HEK293 (cell line): ENCODE measurements at regions not wholly inside any gene's neighbourhood (a gene's known extent, or its start where the extent isn't known, plus 50 kb on each side); places are given as distances from the start of the nearest gene placed in this dataset.

Experiments
- CTCF ChIA-PET: fragments of 350-600 bp; formaldehyde crosslinking; extraction: SDS; loops from one replicate; lab custom pipeline; 2021; ENCODE audit warnings: antibody characterized with exemption; lab: Yijun Ruan, JAX
- POLR2A ChIA-PET: fragments of 300-600 bp; formaldehyde crosslinking; extraction: SDS; loops from one replicate; lab custom pipeline; 2020; ENCODE audit warnings: antibody characterized with exemption, inconsistent platforms; lab: Yijun Ruan, JAX
- H3K27ac ChIP-seq: fragments of 200-500 bp; sonication (Bioruptor generic); 2 replicates; pipeline ENCODE4 v1.5.1; 2014; ENCODE audit warnings: low read depth, low read length, control low read depth, inconsistent platforms; ENCODE audit errors: extremely low read depth
- H3K36me3 ChIP-seq, 2 experiments: fragments of 200-500 bp in 1 of 2; sonication (Bioruptor generic) in 1 of 2; 1 replicate in 1 of 2; 2 replicates in 1 of 2; pipeline ENCODE4 v1.5.1; 2014 to 2017; ENCODE audit warnings: inconsistent platforms in 2 of 2, low read length in 2 of 2; ENCODE audit not compliant: control insufficient read depth in 2 of 2, insufficient read depth in 1 of 2
- H3K4me1 ChIP-seq: fragments of 200-500 bp; sonication (Bioruptor generic); 2 replicates; pipeline ENCODE4 v1.5.1; 2014; ENCODE audit warnings: mild to moderate bottlenecking, low read length, inconsistent platforms; ENCODE audit not compliant: control insufficient read depth, insufficient read depth
- H3K4me3 ChIP-seq: 2 replicates; pipeline ENCODE4 v1.5.1; 2011; ENCODE audit warnings: low read depth, mild to moderate bottlenecking, control low read depth, low read length, moderate library complexity
- H3K9me3 ChIP-seq: fragments of 200-500 bp; sonication (Bioruptor generic); 2 replicates; pipeline ENCODE4 v1.5.1; 2014; ENCODE audit warnings: low read depth, low read length, inconsistent platforms; ENCODE audit not compliant: control insufficient read depth, insufficient read depth
- EGR2 ChIP-seq: fragments of 450-650 bp; formaldehyde crosslinking; IDR thresholded peaks from 2 replicates; pipeline ENCODE4 v1.5.1; 2016; ENCODE audit warnings: low read depth, missing biosample characterization, missing genetic modification characterization
- FEZF1 ChIP-seq: fragments of 450-650 bp; formaldehyde crosslinking; IDR thresholded peaks from 2 replicates; pipeline ENCODE4 v1.5.1; 2016; ENCODE audit warnings: missing biosample characterization, missing genetic modification characterization
- IKZF3 ChIP-seq: fragments of 450-650 bp; IDR thresholded peaks from 2 replicates; pipeline ENCODE4 v1.5.0; 2018; ENCODE audit warnings: missing biosample characterization, mild to moderate bottlenecking, missing genetic modification characterization, moderate library complexity
- SP2 ChIP-seq: fragments of 450-650 bp; formaldehyde crosslinking; IDR thresholded peaks from 2 replicates; pipeline ENCODE4 v1.5.1; 2016; ENCODE audit warnings: missing biosample characterization, missing genetic modification characterization
- TSHZ1 ChIP-seq: fragments of 450-650 bp; formaldehyde crosslinking; IDR thresholded peaks from 2 replicates; pipeline ENCODE4 v1.5.1; 2016; ENCODE audit warnings: missing biosample characterization, missing genetic modification characterization, borderline replicate concordance
- WT1 ChIP-seq: fragments of 450-650 bp; formaldehyde crosslinking; IDR thresholded peaks from 2 replicates; pipeline ENCODE4 v1.5.1; 2016; ENCODE audit warnings: missing biosample characterization, missing genetic modification characterization
- YY1 ChIP-seq: fragments of 450-650 bp; formaldehyde crosslinking; IDR thresholded peaks from 2 replicates; pipeline ENCODE4 v1.5.1; 2018; ENCODE audit warnings: missing biosample characterization, missing genetic modification characterization
- ZBTB26 ChIP-seq: fragments of 450-650 bp; formaldehyde crosslinking; optimal IDR thresholded peaks from 2 replicates; pipeline ENCODE3; 2016; ENCODE audit warnings: missing biosample characterization, mild to moderate bottlenecking, missing genetic modification characterization
- ZNF174 ChIP-seq: fragments of 450-650 bp; formaldehyde crosslinking; IDR thresholded peaks from 2 replicates; pipeline ENCODE4 v1.5.0; 2017; ENCODE audit warnings: missing biosample characterization, mild to moderate bottlenecking, missing genetic modification characterization
- ZNF223 ChIP-seq: fragments of 450-650 bp; formaldehyde crosslinking; IDR thresholded peaks from 2 replicates; pipeline ENCODE4 v1.5.1; 2016; ENCODE audit warnings: missing biosample characterization, missing genetic modification characterization
- ZNF26 ChIP-seq: fragments of 450-650 bp; formaldehyde crosslinking; IDR thresholded peaks from 2 replicates; pipeline ENCODE4 v1.5.1; 2016; ENCODE audit warnings: missing biosample characterization, missing genetic modification characterization
- ZNF280C ChIP-seq: fragments of 450-650 bp; formaldehyde crosslinking; IDR thresholded peaks from 2 replicates; pipeline ENCODE4 v1.5.1; 2016; ENCODE audit warnings: missing biosample characterization, missing genetic modification characterization
- ZNF280D ChIP-seq: fragments of 450-650 bp; formaldehyde crosslinking; IDR thresholded peaks from 2 replicates; pipeline ENCODE4 v1.5.1; 2016; ENCODE audit warnings: missing biosample characterization, missing genetic modification characterization
- ZNF302 ChIP-seq: fragments of 450-650 bp; formaldehyde crosslinking; IDR thresholded peaks from 2 replicates; pipeline ENCODE4 v1.5.1; 2016; ENCODE audit warnings: missing biosample characterization, missing genetic modification characterization, low read depth
- ZNF324 ChIP-seq: fragments of 450-650 bp; formaldehyde crosslinking; IDR thresholded peaks from 2 replicates; pipeline ENCODE4 v1.5.1; 2016; ENCODE audit warnings: missing biosample characterization, missing genetic modification characterization
- ZNF423 ChIP-seq: fragments of 450-650 bp; formaldehyde crosslinking; IDR thresholded peaks from 2 replicates; pipeline ENCODE4 v1.5.1; 2016; ENCODE audit warnings: missing biosample characterization, missing genetic modification characterization
- ZNF514 ChIP-seq: fragments of 450-650 bp; formaldehyde crosslinking; IDR thresholded peaks from 2 replicates; pipeline ENCODE4 v1.5.1; 2016; ENCODE audit warnings: missing biosample characterization, missing genetic modification characterization
- ZNF530 ChIP-seq: fragments of 450-650 bp; formaldehyde crosslinking; IDR thresholded peaks from 2 replicates; pipeline ENCODE4 v1.5.1; 2016; ENCODE audit warnings: low read depth, missing biosample characterization, missing genetic modification characterization
- ZNF549 ChIP-seq: fragments of 450-650 bp; IDR thresholded peaks from 2 replicates; pipeline ENCODE4 v1.5.1; 2018; ENCODE audit warnings: missing biosample characterization, missing genetic modification characterization, mild to moderate bottlenecking, inconsistent platforms, moderate library complexity
- ZNF600 ChIP-seq: fragments of 450-650 bp; formaldehyde crosslinking; IDR thresholded peaks from 2 replicates; pipeline ENCODE4 v1.5.1; 2016; ENCODE audit warnings: missing biosample characterization, missing genetic modification characterization
- ZNF677 ChIP-seq: fragments of 450-650 bp; IDR thresholded peaks from 2 replicates; pipeline ENCODE4 v1.5.0; 2018; ENCODE audit warnings: missing biosample characterization, mild to moderate bottlenecking, missing genetic modification characterization, moderate library complexity
- ZNF76 ChIP-seq: fragments of 450-650 bp; formaldehyde crosslinking; IDR thresholded peaks from 2 replicates; pipeline ENCODE4; 2016; ENCODE audit warnings: low read depth, missing biosample characterization, missing genetic modification characterization, borderline replicate concordance

- TF ChIP-seq ZBTB26 (tag by site-specific recombination) (no peak), ZNF530 (tag by site-specific recombination) (no peak)
These were observed 949.6 kb upstream of the GOT2 start (continued) for GRCh38 chr16:59683709-59684108.

- ChIA-PET CTCF (no interaction called here), POLR2A (no interaction called here)
- no peaks in the 10 kb centered on the region for H3K4me1 ChIP-seq
- no peaks in the 10 kb centered on the region for H3K9me3 ChIP-seq
- no peaks in the 10 kb centered on the region for H3K36me3 ChIP-seq
- H3K27ac ChIP-seq: no peak overlapping the region
- TF ChIP-seq ZNF174 (no peak), ZNF280D (tag by site-specific recombination) (no peak), ZNF302 (tag by site-specific recombination) (no peak)
- no peak overlapping the region for H3K4me3 ChIP-seq
These were observed 931.6 kb upstream of the GOT2 start for GRCh38 chr16:59665618-59666220.

- ChIA-PET POLR2A (no interaction called here), CTCF (no interaction called here)
- TF ChIP-seq ZNF76 (no peak), IKZF3 (tag by site-specific recombination) (no peak), ZNF223 (no peak), SP2 (no peak), ZNF280C (tag by site-specific recombination) (no peak), EGR2 (tag by site-specific recombination) (no peak), YY1 (tag by site-specific recombination) (no peak), FEZF1 (tag by site-specific recombination) (no peak), ZNF324 (tag by site-specific recombination) (no peak), ZNF26 (no peak), ZNF514 (tag by site-specific recombination) (no peak), ZNF423 (tag by site-specific recombination) (no peak), ZNF677 (tag by site-specific recombination) (no peak), TSHZ1 (no peak), ZNF600 (tag by site-specific recombination) (no peak), WT1 (tag by site-specific recombination) (no peak), ZNF549 (no peak)
- no peaks in the 10 kb centered on the region for H3K4me1 ChIP-seq
- H3K27ac ChIP-seq: no peak overlapping the region
- no peaks in the 10 kb centered on the region for H3K9me3 ChIP-seq
- H3K4me3 ChIP-seq: no peak overlapping the region
- H3K36me3 ChIP-seq: no peaks in the 10 kb centered on the region
These were observed 924.5 kb upstream of the GOT2 start for GRCh38 chr16:59658572-59658971.
